GM12878 (cell line): ENCODE measurements at regions not wholly inside any gene's neighbourhood (a gene's known extent, or its start where the extent isn't known, plus 50 kb on each side); places are given as distances from the start of the nearest gene placed in this dataset.

Experiments used
- ATAC-seq: fragments of 200-7000 bp; cut with Tn5 transposase; 3 replicates; pipeline ENCODE4 v1.9.1; 2020; ENCODE audit warnings: mild to moderate bottlenecking, moderate library complexity
- BruUV-seq: library from RNA; stranded (reverse); fragments of 400-500 nt; replicated peaks from 2 replicates; lab custom pipeline; 2021; lab: Mats Ljungman, UMichigan
- CTCF ChIA-PET: fragments of 300-600 bp; sonication (Branson Sonifier 250); formaldehyde crosslinking; extraction: SDS; loops from one replicate; lab custom pipeline; 2021; ENCODE audit warnings: inconsistent platforms; lab: Yijun Ruan, JAX
- POLR2A ChIA-PET: fragments of 350-600 bp; formaldehyde crosslinking; extraction: SDS; loops from one replicate; lab custom pipeline; 2021; ENCODE audit warnings: inconsistent platforms; lab: Charles Lee
- RAD21 ChIA-PET: fragments of 300-600 bp; sonication (Branson Sonifier 250); formaldehyde crosslinking; loops from one replicate; lab custom pipeline; 2023; ENCODE audit warnings: antibody characterized with exemption; ENCODE audit not compliant: unreplicated experiment; lab: Charles Lee
- SMC1A ChIA-PET: fragments of 300-600 bp; sonication (Branson Sonifier 250); formaldehyde crosslinking; loops from one replicate; lab custom pipeline; 2023; ENCODE audit not compliant: unreplicated experiment, uncharacterized antibody; lab: Charles Lee
- DNase-seq: peaks from one replicate; pipeline ENCODE4 v3.0.0-alpha.2; 2011; ENCODE audit warnings: low read depth, low spot score
- FAIRE-seq: peaks from 3 replicates; lab custom pipeline; 2011; peaks lifted over from hg19 to GRCh38; lab: Jason Lieb, UNC
- H2AFZ ChIP-seq: 2 replicates; pipeline ENCODE4 v1.6.0; 2011; ENCODE audit warnings: low read depth, low read length, control low read depth; ENCODE audit not compliant: control insufficient read depth
- H3K27ac ChIP-seq: 2 replicates; pipeline ENCODE4 v1.5.1; 2011; ENCODE audit warnings: control low read depth; ENCODE audit not compliant: control insufficient read depth, insufficient read depth
- H3K27me3 ChIP-seq, 2 experiments: replicated peaks in 1 of 2; 2 replicates each; pipeline versions ENCODE4 v1.6.0 to v1.6.1; 2011; ENCODE audit warnings: low read length in 1 of 2; ENCODE audit not compliant: control insufficient read depth in 2 of 2, insufficient read depth in 2 of 2
- H3K36me3 ChIP-seq, 2 experiments: 2 replicates each; pipeline ENCODE4 v1.5.1; 2011; ENCODE audit warnings: low read length in 1 of 2; ENCODE audit not compliant: control insufficient read depth in 2 of 2, insufficient read depth in 2 of 2
- H3K4me1 ChIP-seq: 2 replicates; pipeline ENCODE4 v1.6.1; 2011; ENCODE audit warnings: mild to moderate bottlenecking, low read length, moderate library complexity, mixed read lengths; ENCODE audit not compliant: control insufficient read depth, insufficient read depth
- H3K4me2 ChIP-seq: 2 replicates; pipeline ENCODE4 v1.6.0; 2011; ENCODE audit warnings: control low read depth; ENCODE audit not compliant: control insufficient read depth, insufficient read depth
- H3K4me3 ChIP-seq: fragments of 200-600 bp; sonication (generic); 2 replicates; pipeline ENCODE4 v1.5.1; 2016
- H3K79me2 ChIP-seq: 2 replicates; pipeline ENCODE4 v1.6.0; 2011; ENCODE audit warnings: low read length; ENCODE audit not compliant: control insufficient read depth, insufficient read depth
- H3K9ac ChIP-seq: 2 replicates; pipeline ENCODE4 v1.8.0; 2011; ENCODE audit warnings: low read length, control low read depth, mixed read lengths; ENCODE audit not compliant: control insufficient read depth, insufficient read depth
- H3K9me3 ChIP-seq: replicated peaks from 3 replicates; pipeline ENCODE4 v1.5.1; 2011; ENCODE audit warnings: mild to moderate bottlenecking, low read length; ENCODE audit not compliant: control insufficient read depth, insufficient read depth
- H4K20me1 ChIP-seq: 2 replicates; pipeline ENCODE4 v1.6.0; 2011; ENCODE audit not compliant: control insufficient read depth, insufficient read depth
- EZH2 ChIP-seq: IDR thresholded peaks from 2 replicates; pipeline ENCODE4 v1.6.1; 2012; ENCODE audit warnings: low read depth, mild to moderate bottlenecking, control low read depth, inconsistent platforms, low read length, borderline replicate concordance; ENCODE audit not compliant: control insufficient read depth
- IKZF1 ChIP-seq: fragments of 450-650 bp; conservative IDR thresholded peaks from 2 replicates; pipeline ENCODE4 v1.6.1; 2017; ENCODE audit warnings: antibody characterized with exemption, mild to moderate bottlenecking
- MYB ChIP-seq: fragments of 150-350 bp; IDR thresholded peaks from 2 replicates; pipeline ENCODE4 v1.6.1; 2014; ENCODE audit warnings: mild to moderate bottlenecking, low read depth, low read length, borderline replicate concordance
- MYC ChIP-seq: IDR thresholded peaks from 2 replicates; pipeline ENCODE4 v1.6.1; 2011; ENCODE audit warnings: mild to moderate bottlenecking, low read length, moderate library complexity, inconsistent platforms; ENCODE audit not compliant: insufficient read depth, insufficient replicate concordance, insufficient read length, severe bottlenecking
- PAX5 ChIP-seq: IDR thresholded peaks from 2 replicates; pipeline ENCODE4 v1.6.1; 2011; ENCODE audit warnings: low read depth, low read length, borderline replicate concordance
- SPI1 ChIP-seq: IDR thresholded peaks from 2 replicates; pipeline ENCODE4 v1.6.1; 2011; ENCODE audit warnings: low read depth, mild to moderate bottlenecking, low read length, moderate library complexity, borderline replicate concordance; ENCODE audit not compliant: insufficient read depth
- TARDBP ChIP-seq: IDR thresholded peaks from 2 replicates; pipeline ENCODE4 v1.6.1; 2016; ENCODE audit warnings: borderline replicate concordance
- WRNIP1 ChIP-seq: IDR thresholded peaks from 2 replicates; pipeline ENCODE4 v1.6.1; 2011; ENCODE audit warnings: low read depth, low read length, improper control_type of control experiment, borderline replicate concordance
- ZNF24 ChIP-seq: fragments of 450-650 bp; IDR thresholded peaks from 2 replicates; pipeline ENCODE4 v1.6.1; 2017; ENCODE audit warnings: antibody characterized with exemption, mild to moderate bottlenecking
- WGBS: methylation state at CpG from one replicate; pipeline ENCODE4 v1.1.6; 2016; ENCODE audit warnings: low lambda C conversion rate; ENCODE audit not compliant: insufficient replicate concordance, insufficient coverage; ENCODE audit errors: missing lambda C conversion rate; 5-methylcytosine and 5-hydroxymethylcytosine counted together
- in situ Hi-C: fragments of 300-500 bp; cut with MboI; formaldehyde crosslinking; loops from 9 replicates; pipeline ENCODE4 v1.14.3; 2018; ENCODE audit warnings: mixed read lengths
- intact Hi-C: fragments of 100-400 bp; cut with micrococcal nuclease; formaldehyde crosslinking; loops from one replicate; pipeline ENCODE4 v1.14.2; 2022; ENCODE audit not compliant: unreplicated experiment
- TF ChIP-seq, protein P1 (sequence below): fragments of 450-650 bp; IDR thresholded peaks from 2 replicates; pipeline ENCODE4 v1.6.1; 2018; ENCODE audit warnings: borderline replicate concordance, mild to moderate bottlenecking; ENCODE audit not compliant: partially characterized antibody
- TF ChIP-seq, protein P2 (sequence below): fragments of 450-650 bp; IDR thresholded peaks from 2 replicates; pipeline ENCODE4 v1.6.1; 2017; ENCODE audit warnings: mild to moderate bottlenecking, moderate library complexity
- TF ChIP-seq, protein P3 (sequence below): IDR thresholded peaks from 2 replicates; pipeline ENCODE4 v1.6.1; 2012; ENCODE audit warnings: low read length, inconsistent platforms

DNA sequence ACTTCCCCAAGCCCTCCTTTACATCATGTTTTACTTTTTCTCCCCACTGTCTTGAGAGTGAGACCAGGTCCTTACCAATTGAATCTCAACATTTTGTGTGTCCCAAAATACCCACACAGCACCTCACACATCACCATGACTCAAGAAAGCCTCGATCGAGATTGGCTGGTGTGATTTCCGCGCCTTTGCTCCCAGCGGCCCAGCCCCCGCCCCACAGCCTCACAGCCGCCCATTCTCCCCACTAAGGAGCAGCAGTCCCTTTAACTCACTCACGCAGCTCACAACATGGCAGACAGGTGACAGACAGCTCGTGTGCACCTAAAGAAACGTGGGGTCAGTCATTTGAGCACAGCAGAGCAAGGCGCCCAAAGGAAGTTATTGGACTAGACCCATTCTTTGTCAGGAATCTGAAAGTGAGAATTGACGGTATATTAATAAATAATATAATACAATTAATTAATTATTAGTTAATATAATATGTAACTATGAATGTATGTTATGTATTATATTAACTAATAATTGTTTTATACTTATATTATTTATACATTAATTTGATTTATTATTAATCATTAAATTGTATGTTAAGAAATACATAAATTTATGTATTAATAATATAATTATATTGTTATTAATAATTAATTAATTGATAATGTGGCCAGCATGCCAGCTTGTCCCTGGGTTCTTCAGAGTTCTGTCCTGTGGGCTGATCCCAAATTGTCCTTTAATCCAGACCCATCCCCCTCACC, 204.9 kb upstream of the RNF32 start:
- Histone ChIP-seq H3K4me1 (no peaks in the 10 kb centered on the region), H3K4me3 (no peak overlapping the region), H4K20me1 (no peaks in the 10 kb centered on the region), H3K79me2 (no peaks in the 10 kb centered on the region), H3K4me2 (no peak overlapping the region), H3K36me3 (no peaks in the 10 kb centered on the region), H3K27ac (no peak overlapping the region), H3K9ac (no peak overlapping the region), H2AFZ (no peak overlapping the region), H3K27me3 (peaks cover 0 to 6% of the 10 kb centered on the region in 2 experiments; a peak in 3 of 4 replicates), H3K9me3 (no peaks in the 10 kb centered on the region)
- no TSS peak for BruUV-seq
- intact Hi-C loops (no loop called here), in situ Hi-C loops (no loop called here)
- POLR2A ChIA-PET, result no interaction called here
- DNase-seq (no peak), ATAC-seq (no peak), FAIRE-seq (no peak)
- CTCF ChIA-PET, result interaction anchor here (1.0 kb wide), 1 partner anchor 20 kb away, joined by 3 read pairs; no protein-coding TSS in a partner anchor
- RAD21 ChIA-PET, result no interaction called here
- SMC1A ChIA-PET, result no interaction called here
- WGBS, result 39% methylated on average over 12 of the region's 12 CpGs
- TF ChIP-seq PAX5 (no peak), MYB (no peak), ZNF24 (no peak), MYC (no peak), SPI1 (no peak), TARDBP (no peak), EZH2 (no peak), IKZF1 (no peak), WRNIP1 (no peak)
- TF ChIP-seq, protein P1, sequence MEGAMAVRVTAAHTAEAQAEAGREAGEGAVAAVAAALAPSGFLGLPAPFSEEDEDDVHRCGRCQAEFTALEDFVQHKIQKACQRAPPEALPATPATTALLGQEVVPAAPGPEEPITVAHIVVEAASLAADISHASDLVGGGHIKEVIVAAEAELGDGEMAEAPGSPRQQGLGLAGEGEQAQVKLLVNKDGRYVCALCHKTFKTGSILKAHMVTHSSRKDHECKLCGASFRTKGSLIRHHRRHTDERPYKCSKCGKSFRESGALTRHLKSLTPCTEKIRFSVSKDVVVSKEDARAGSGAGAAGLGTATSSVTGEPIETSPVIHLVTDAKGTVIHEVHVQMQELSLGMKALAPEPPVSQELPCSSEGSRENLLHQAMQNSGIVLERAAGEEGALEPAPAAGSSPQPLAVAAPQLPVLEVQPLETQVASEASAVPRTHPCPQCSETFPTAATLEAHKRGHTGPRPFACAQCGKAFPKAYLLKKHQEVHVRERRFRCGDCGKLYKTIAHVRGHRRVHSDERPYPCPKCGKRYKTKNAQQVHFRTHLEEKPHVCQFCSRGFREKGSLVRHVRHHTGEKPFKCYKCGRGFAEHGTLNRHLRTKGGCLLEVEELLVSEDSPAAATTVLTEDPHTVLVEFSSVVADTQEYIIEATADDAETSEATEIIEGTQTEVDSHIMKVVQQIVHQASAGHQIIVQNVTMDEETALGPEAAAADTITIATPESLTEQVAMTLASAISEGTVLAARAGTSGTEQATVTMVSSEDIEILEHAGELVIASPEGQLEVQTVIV, result no peak
- TF ChIP-seq, protein P2, sequence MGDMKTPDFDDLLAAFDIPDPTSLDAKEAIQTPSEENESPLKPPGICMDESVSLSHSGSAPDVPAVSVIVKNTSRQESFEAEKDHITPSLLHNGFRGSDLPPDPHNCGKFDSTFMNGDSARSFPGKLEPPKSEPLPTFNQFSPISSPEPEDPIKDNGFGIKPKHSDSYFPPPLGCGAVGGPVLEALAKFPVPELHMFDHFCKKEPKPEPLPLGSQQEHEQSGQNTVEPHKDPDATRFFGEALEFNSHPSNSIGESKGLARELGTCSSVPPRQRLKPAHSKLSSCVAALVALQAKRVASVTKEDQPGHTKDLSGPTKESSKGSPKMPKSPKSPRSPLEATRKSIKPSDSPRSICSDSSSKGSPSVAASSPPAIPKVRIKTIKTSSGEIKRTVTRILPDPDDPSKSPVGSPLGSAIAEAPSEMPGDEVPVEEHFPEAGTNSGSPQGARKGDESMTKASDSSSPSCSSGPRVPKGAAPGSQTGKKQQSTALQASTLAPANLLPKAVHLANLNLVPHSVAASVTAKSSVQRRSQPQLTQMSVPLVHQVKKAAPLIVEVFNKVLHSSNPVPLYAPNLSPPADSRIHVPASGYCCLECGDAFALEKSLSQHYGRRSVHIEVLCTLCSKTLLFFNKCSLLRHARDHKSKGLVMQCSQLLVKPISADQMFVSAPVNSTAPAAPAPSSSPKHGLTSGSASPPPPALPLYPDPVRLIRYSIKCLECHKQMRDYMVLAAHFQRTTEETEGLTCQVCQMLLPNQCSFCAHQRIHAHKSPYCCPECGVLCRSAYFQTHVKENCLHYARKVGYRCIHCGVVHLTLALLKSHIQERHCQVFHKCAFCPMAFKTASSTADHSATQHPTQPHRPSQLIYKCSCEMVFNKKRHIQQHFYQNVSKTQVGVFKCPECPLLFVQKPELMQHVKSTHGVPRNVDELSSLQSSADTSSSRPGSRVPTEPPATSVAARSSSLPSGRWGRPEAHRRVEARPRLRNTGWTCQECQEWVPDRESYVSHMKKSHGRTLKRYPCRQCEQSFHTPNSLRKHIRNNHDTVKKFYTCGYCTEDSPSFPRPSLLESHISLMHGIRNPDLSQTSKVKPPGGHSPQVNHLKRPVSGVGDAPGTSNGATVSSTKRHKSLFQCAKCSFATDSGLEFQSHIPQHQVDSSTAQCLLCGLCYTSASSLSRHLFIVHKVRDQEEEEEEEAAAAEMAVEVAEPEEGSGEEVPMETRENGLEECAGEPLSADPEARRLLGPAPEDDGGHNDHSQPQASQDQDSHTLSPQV, result no peak
- TF ChIP-seq, protein P3, sequence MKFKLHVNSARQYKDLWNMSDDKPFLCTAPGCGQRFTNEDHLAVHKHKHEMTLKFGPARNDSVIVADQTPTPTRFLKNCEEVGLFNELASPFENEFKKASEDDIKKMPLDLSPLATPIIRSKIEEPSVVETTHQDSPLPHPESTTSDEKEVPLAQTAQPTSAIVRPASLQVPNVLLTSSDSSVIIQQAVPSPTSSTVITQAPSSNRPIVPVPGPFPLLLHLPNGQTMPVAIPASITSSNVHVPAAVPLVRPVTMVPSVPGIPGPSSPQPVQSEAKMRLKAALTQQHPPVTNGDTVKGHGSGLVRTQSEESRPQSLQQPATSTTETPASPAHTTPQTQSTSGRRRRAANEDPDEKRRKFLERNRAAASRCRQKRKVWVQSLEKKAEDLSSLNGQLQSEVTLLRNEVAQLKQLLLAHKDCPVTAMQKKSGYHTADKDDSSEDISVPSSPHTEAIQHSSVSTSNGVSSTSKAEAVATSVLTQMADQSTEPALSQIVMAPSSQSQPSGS, result no peak
